Esophagus muscularis mucosa (tissue), 4 donors: ENCODE measurements at regions not wholly inside any gene's neighbourhood (a gene's known extent, or its start where the extent isn't known, plus 50 kb on each side); places are given as distances from the start of the nearest gene placed in this dataset.

Experiments used
- DNase-seq: peaks from one replicate; pipeline ENCODE4 v3.0.0-alpha.2; 2017; ENCODE audit errors: extremely low spot score
- H3K27ac ChIP-seq, 4 donors: fragments of 200-600 bp; sonication (generic); replicated peaks in 1 of 4; 1 replicate in 3 of 4; 2 replicates in 1 of 4; pipeline ENCODE4 v1.5.1; 2016 to 2019; ENCODE audit warnings: mild to moderate bottlenecking in 1 of 4
- H3K27me3 ChIP-seq, 4 donors: fragments of 200-600 bp; sonication (generic); one replicate each; pipeline versions ENCODE4 v1.5.1 to v1.6.0; 2016 to 2019
- H3K36me3 ChIP-seq, 4 donors: fragments of 200-600 bp; sonication (generic); one replicate each; pipeline ENCODE4 v1.5.1; 2016 to 2019
- H3K4me1 ChIP-seq, 4 donors: fragments of 200-600 bp; sonication (generic); one replicate each; pipeline ENCODE4 v1.5.1; 2016 to 2019
- H3K4me3 ChIP-seq, 4 donors: fragments of 200-600 bp; sonication (generic); 1 replicate in 2 of 4; 2 replicates in 2 of 4; pipeline ENCODE4 v1.5.1; 2016 to 2019; ENCODE audit warnings: mild to moderate bottlenecking in 4 of 4, moderate library complexity in 1 of 4
- H3K9me3 ChIP-seq, 4 donors: fragments of 200-600 bp; sonication (generic); 1 replicate in 3 of 4; 2 replicates in 1 of 4; pipeline ENCODE4 v1.5.1; 2016 to 2019
- CTCF ChIP-seq, 3 experiments: fragments of 200-600 bp in 2 of 3; fragments of 450-650 bp in 1 of 3; sonication (generic) in 2 of 3; IDR thresholded peaks; one replicate each; pipeline ENCODE4 v1.5.1; 2017 to 2019; ENCODE audit warnings: antibody characterized with exemption in 3 of 3, mild to moderate bottlenecking in 2 of 3, moderate library complexity in 1 of 3
- EP300 ChIP-seq: sonication (generic); formaldehyde crosslinking; IDR thresholded peaks from one replicate; pipeline ENCODE4 v1.6.1; 2017; ENCODE audit warnings: antibody characterized with exemption
- POLR2A ChIP-seq: fragments of 450-650 bp; IDR thresholded peaks from one replicate; pipeline ENCODE4 v1.6.1; 2017; ENCODE audit warnings: antibody characterized with exemption, moderate library complexity, mild to moderate bottlenecking, low read depth
- POLR2AphosphoS5 ChIP-seq, 2 donors: sonication (generic); formaldehyde crosslinking; IDR thresholded peaks; one replicate each; pipeline ENCODE4 v1.6.1; 2017; ENCODE audit warnings: antibody characterized with exemption in 2 of 2
- WGBS: methylation state at CpG from one replicate; pipeline ENCODE4 v1.1.5; 2018; 5-methylcytosine and 5-hydroxymethylcytosine counted together
- intact Hi-C: fragments of 100-400 bp; cut with DNase I; formaldehyde crosslinking; loops from one replicate; pipeline ENCODE4 v1.15.1; 2023

- no peak overlapping the region for H3K27ac ChIP-seq
- H3K9me3 ChIP-seq: peaks cover 0 to 17% (median 8%) of the 10 kb centered on the region in 4 donors
- no peak for TF ChIP-seq CTCF (IDR thresholded peaks at IDR 0.05)
- no peak for TF ChIP-seq POLR2AphosphoS5 (IDR thresholded peaks at IDR 0.05)
- TF ChIP-seq POLR2A: no peak
- TF ChIP-seq EP300: no peak
- no peaks in the 10 kb centered on the region for H3K4me1 ChIP-seq
- H3K36me3 ChIP-seq: no peaks in the 10 kb centered on the region
- intact Hi-C loops: no loop called here
- WGBS: 85% methylated on average over 15 of the region's 15 CpGs
- DNase-seq: no peak
- H3K27me3 ChIP-seq: peaks cover 0 to 22% (median 0%) of the 10 kb centered on the region in 4 donors
- H3K4me3 ChIP-seq: no peak overlapping the region
Measured at GRCh38 chr1:5254131-5254725, 599.8 kb downstream of the AJAP1 start.

- Histone ChIP-seq H3K4me3 (no peak overlapping the region), H3K9me3 (peaks cover 0 to 7% (median 0%) of the 10 kb centered on the region in 4 donors), H3K27ac (no peak overlapping the region), H3K27me3 (peaks cover 0 to 22% (median 0%) of the 10 kb centered on the region in 4 donors), H3K4me1 (no peaks in the 10 kb centered on the region), H3K36me3 (no peaks in the 10 kb centered on the region)
- intact Hi-C loops: no loop called here
- TF ChIP-seq EP300: no peak
- TF ChIP-seq POLR2A: no peak
- no peak for TF ChIP-seq CTCF (IDR thresholded peaks at IDR 0.05)
- no peak for TF ChIP-seq POLR2AphosphoS5 (IDR thresholded peaks at IDR 0.05)
- no peak for DNase-seq
- WGBS: 88% methylated on average over 5 of the region's 5 CpGs
Measured at GRCh38 chr1:5253036-5253435, 598.6 kb downstream of the AJAP1 start.

GRCh38 chr1:5250336-5250735 lies 595.9 kb downstream of the AJAP1 start:
- no peak for DNase-seq
- Histone ChIP-seq H3K27me3 (peaks cover 0 to 15% (median 0%) of the 10 kb centered on the region in 4 donors), H3K4me1 (no peaks in the 10 kb centered on the region), H3K4me3 (no peak overlapping the region), H3K9me3 (peaks cover 0 to 7% (median 0%) of the 10 kb centered on the region in 4 donors), H3K36me3 (no peaks in the 10 kb centered on the region), H3K27ac (no peak overlapping the region)
- TF ChIP-seq EP300: no peak
- no peak for TF ChIP-seq POLR2A
- TF ChIP-seq POLR2AphosphoS5 (IDR thresholded peaks at IDR 0.05): no peak
- no peak for TF ChIP-seq CTCF (IDR thresholded peaks at IDR 0.05)
- 28% methylated on average over 2 of the region's 2 CpGs for WGBS
- intact Hi-C loops: no loop called here

- Histone ChIP-seq H3K36me3 (no peaks in the 10 kb centered on the region), H3K27me3 (peaks cover 0 to 13% (median 0%) of the 10 kb centered on the region in 4 donors), H3K4me1 (no peaks in the 10 kb centered on the region), H3K27ac (no peak overlapping the region), H3K9me3 (peaks cover 0 to 5% (median 0%) of the 10 kb centered on the region in 4 donors), H3K4me3 (no peak overlapping the region)
- 80% methylated on average over 5 of the region's 5 CpGs for WGBS
- no peak for TF ChIP-seq POLR2AphosphoS5 (IDR thresholded peaks at IDR 0.05)
- intact Hi-C loops: no loop called here
- DNase-seq: no peak
Measured at GRCh38 chr1:5245348-5245747, 590.9 kb downstream of the AJAP1 start.

GRCh38 chr1:5244631-5245285 lies 590.3 kb downstream of the AJAP1 start:
- TF ChIP-seq POLR2AphosphoS5 (IDR thresholded peaks at IDR 0.05) (no peak), POLR2A (no peak), EP300 (no peak), CTCF (IDR thresholded peaks at IDR 0.05) (no peak)
- Histone ChIP-seq H3K36me3 (no peaks in the 10 kb centered on the region), H3K4me1 (no peaks in the 10 kb centered on the region), H3K9me3 (no peaks in the 10 kb centered on the region), H3K27ac (no peak overlapping the region), H3K27me3 (peaks cover 0 to 7% (median 0%) of the 10 kb centered on the region in 4 donors), H3K4me3 (no peak overlapping the region)
- DNase-seq: no peak
- 81% methylated on average over 13 of the region's 13 CpGs for WGBS
- intact Hi-C loops: no loop called here
